ENCODE measurements at regions not wholly inside any gene's neighbourhood (a gene's known extent, or its start where the extent isn't known, plus 50 kb on each side); places are given as distances from the start of the nearest gene placed in this dataset.

- no peaks in the 10 kb centered on the region for H3K9me3 ChIP-seq
- no peaks in the 10 kb centered on the region for H3K27me3 ChIP-seq
- intact Hi-C loops (cut with DNase I; ENCODE audit: low total_unique reads) = no loop called here
- no peaks in the 10 kb centered on the region for H3K36me3 ChIP-seq (ENCODE audit: low read depth, missing control alignments)
- 48 to 50% methylated on average over 16 of the region's 16 CpGs for WGBS, 2 donors
- no peak for DNase-seq
- H3K4me1 ChIP-seq = no peaks in the 10 kb centered on the region
- H3K4me3 ChIP-seq = no peak overlapping the region
- H3K27ac ChIP-seq = no peak overlapping the region
- TF ChIP-seq CTCF (IDR thresholded peaks at IDR 0.05) = no peak
- TF ChIP-seq POLR2A (IDR thresholded peaks at IDR 0.05) = no peak
These were observed 128.4 kb downstream of the BUD13 start for GRCh38 chr11:116644201-116644940.

- DNase-seq = no peak
- Histone ChIP-seq H3K4me1 (no peaks in the 10 kb centered on the region), H3K36me3 (ENCODE audit: low read depth, missing control alignments) (no peaks in the 10 kb centered on the region), H3K27me3 (no peaks in the 10 kb centered on the region), H3K9me3 (no peaks in the 10 kb centered on the region), H3K27ac (no peak overlapping the region), H3K4me3 (no peak overlapping the region)
- no peak for TF ChIP-seq POLR2A (IDR thresholded peaks at IDR 0.05)
- no peak for TF ChIP-seq CTCF (IDR thresholded peaks at IDR 0.05)
- intact Hi-C loops (cut with DNase I; ENCODE audit: low total_unique reads) = no loop called here
- 85 to 88% methylated on average over 4 to 9 of the region's 9 CpGs for WGBS, 2 donors
These were observed 129.3 kb downstream of the BUD13 start for GRCh38 chr11:116643521-116643920.

GRCh38 chr11:116642902-116643301, 129.9 kb downstream of the BUD13 start:
- intact Hi-C loops (cut with DNase I; ENCODE audit: low total_unique reads) = no loop called here
- H3K36me3 ChIP-seq (ENCODE audit: low read depth, missing control alignments) = no peaks in the 10 kb centered on the region
- TF ChIP-seq POLR2A (IDR thresholded peaks at IDR 0.05) = no peak

GRCh38 chr11:116642481-116642880, 130.3 kb downstream of the BUD13 start:
- TF ChIP-seq CTCF (IDR thresholded peaks at IDR 0.05) (no peak), POLR2A (IDR thresholded peaks at IDR 0.05) (no peak)
- intact Hi-C loops (cut with DNase I; ENCODE audit: low total_unique reads) = no loop called here
- Histone ChIP-seq H3K36me3 (ENCODE audit: low read depth, missing control alignments) (no peaks in the 10 kb centered on the region), H3K27me3 (no peaks in the 10 kb centered on the region), H3K27ac (no peak overlapping the region), H3K9me3 (no peaks in the 10 kb centered on the region), H3K4me1 (no peaks in the 10 kb centered on the region), H3K4me3 (no peak overlapping the region)
- DNase-seq = no peak
- 72 to 83% methylated on average over 1 of the region's 1 CpG for WGBS, 2 donors

More at GRCh38 chr11:116642902-116643301, 129.9 kb downstream of the BUD13 start:
- no peak overlapping the region for H3K27ac ChIP-seq
- H3K4me1 ChIP-seq = no peaks in the 10 kb centered on the region
- no peaks in the 10 kb centered on the region for H3K9me3 ChIP-seq
- DNase-seq = no peak
- H3K27me3 ChIP-seq = no peaks in the 10 kb centered on the region
- H3K4me3 ChIP-seq = no peak overlapping the region

- H3K4me1 ChIP-seq = no peaks in the 10 kb centered on the region
- intact Hi-C loops (cut with DNase I; ENCODE audit: low total_unique reads) = no loop called here
- no peak for TF ChIP-seq POLR2A (IDR thresholded peaks at IDR 0.05)
- peak in 2 of 3 experiments; percentile 35 to 64 for TF ChIP-seq CTCF (IDR thresholded peaks at IDR 0.05)
- H3K4me3 ChIP-seq = no peak overlapping the region
- H3K27ac ChIP-seq = no peak overlapping the region
- DNase-seq = peak; percentile 65
- no peaks in the 10 kb centered on the region for H3K36me3 ChIP-seq (ENCODE audit: low read depth, missing control alignments)
- no peaks in the 10 kb centered on the region for H3K27me3 ChIP-seq
- no peaks in the 10 kb centered on the region for H3K9me3 ChIP-seq
- WGBS, 2 donors = 46 to 100% methylated on average over 1 to 11 of the region's 11 CpGs
These were observed 131.2 kb downstream of the BUD13 start for GRCh38 chr11:116641561-116642045.
